Cardiac fibroblast (primary cell): ENCODE measurements at regions not wholly inside any gene's neighbourhood (a gene's known extent, or its start where the extent isn't known, plus 50 kb on each side); places are given as distances from the start of the nearest gene placed in this dataset.

Source experiments
- DNase-seq, 2 donors: peaks; one replicate each; pipeline versions ENCODE4 v3.0.0 to v3.0.0-alpha.2; 2010; ENCODE audit warnings: low read depth in 2 of 2
- H3K4me3 ChIP-seq, 2 donors: replicated peaks in 1 of 2; 1 replicate in 1 of 2; 2 replicates in 1 of 2; pipeline ENCODE4 v1.5.1; 2011; ENCODE audit warnings: low read depth in 2 of 2, low read length in 2 of 2, mild to moderate bottlenecking in 2 of 2, moderate library complexity in 1 of 2
- TF ChIP-seq, protein P1 (sequence below): IDR thresholded peaks from one replicate; pipeline ENCODE4 v1.5.1; 2011; ENCODE audit warnings: low read depth, mild to moderate bottlenecking, low read length, inconsistent platforms

DNA sequence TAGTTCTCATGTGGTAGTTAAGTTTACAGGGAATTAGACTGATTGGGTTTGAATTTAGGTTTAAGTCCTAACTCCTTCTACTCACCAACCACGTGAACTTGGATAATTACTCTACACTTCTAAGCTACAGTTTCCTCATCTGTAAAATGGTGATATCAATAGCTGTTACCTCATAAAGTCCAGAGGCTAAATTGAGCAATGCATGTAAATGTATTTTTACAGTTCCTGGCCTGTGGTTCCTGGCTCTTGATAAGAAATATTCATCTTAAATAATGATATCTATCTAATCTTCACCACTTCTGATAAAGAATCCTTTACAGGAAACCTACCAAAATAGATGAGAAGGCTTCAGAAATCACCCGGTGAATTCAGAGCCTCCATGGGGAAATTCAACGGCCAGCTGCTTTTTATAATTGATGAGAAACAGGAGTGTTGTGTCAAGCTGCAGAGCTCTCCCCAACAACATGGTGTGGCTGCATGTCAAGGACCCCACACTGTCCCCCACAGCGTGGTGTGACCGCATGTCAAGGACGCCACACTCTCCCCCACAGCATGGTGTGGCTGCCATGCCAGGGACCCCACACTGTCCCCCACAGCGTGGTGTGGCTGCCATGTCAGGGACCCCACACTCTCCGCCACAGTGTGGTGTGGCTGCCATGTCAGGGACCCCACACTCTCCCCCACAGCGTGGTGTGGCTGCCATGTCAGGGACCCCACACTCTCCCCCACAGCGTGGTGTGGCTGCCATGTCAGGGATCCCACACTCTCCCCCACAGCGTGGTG is 80.8 kb upstream of the PEX5L start:
- TF ChIP-seq, protein P1, sequence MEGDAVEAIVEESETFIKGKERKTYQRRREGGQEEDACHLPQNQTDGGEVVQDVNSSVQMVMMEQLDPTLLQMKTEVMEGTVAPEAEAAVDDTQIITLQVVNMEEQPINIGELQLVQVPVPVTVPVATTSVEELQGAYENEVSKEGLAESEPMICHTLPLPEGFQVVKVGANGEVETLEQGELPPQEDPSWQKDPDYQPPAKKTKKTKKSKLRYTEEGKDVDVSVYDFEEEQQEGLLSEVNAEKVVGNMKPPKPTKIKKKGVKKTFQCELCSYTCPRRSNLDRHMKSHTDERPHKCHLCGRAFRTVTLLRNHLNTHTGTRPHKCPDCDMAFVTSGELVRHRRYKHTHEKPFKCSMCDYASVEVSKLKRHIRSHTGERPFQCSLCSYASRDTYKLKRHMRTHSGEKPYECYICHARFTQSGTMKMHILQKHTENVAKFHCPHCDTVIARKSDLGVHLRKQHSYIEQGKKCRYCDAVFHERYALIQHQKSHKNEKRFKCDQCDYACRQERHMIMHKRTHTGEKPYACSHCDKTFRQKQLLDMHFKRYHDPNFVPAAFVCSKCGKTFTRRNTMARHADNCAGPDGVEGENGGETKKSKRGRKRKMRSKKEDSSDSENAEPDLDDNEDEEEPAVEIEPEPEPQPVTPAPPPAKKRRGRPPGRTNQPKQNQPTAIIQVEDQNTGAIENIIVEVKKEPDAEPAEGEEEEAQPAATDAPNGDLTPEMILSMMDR, result no peak
- DNase-seq, result no peak

DNA sequence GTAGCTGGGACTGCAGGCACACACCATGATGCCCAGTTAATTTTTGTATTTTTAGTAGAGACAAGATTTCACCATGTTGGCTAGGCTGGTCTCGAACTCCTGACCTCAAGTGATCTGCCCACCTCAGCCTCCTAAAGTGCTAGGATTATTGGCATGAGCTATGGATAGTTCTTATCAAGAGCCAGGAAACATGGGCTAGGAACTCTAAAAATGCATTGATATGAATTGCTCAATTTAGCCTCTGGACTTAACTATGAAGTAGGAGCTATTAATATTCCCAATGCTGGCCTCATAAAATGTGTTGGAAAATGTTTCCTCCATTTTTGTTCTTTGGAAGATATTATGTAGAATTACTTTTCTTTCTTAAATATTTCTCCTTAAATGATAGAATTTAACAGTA is 82.8 kb upstream of the PEX5L start:
- TF ChIP-seq, protein P1, result no peak
- no peak overlapping the region for H3K4me3 ChIP-seq
- DNase-seq, result no peak

More for the DNA sequence above, 80.8 kb upstream of the PEX5L start:
- H3K4me3 ChIP-seq, result no peak overlapping the region

DNA sequence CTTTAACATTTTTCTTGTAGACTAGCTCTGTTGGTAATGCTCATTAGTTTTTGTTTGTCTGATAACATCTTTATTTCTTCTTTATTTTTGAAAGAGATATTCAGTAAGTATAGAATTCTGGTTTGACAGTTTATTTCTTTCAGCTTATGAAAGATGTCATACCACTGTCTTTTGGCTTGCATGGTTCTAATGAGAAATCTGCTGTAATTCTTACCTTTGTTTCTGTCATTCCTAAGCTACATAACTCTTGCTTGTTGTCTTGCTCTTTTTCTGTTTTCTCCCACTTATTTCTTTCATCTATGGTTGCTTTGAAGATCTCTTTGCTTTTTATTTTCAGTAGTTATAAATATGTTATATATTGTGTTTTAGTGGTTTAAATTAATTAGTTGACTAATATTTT is 87.2 kb upstream of the PEX5L start:
- TF ChIP-seq, protein P1, result no peak
- DNase-seq, result no peak
- no peak overlapping the region for H3K4me3 ChIP-seq

DNA sequence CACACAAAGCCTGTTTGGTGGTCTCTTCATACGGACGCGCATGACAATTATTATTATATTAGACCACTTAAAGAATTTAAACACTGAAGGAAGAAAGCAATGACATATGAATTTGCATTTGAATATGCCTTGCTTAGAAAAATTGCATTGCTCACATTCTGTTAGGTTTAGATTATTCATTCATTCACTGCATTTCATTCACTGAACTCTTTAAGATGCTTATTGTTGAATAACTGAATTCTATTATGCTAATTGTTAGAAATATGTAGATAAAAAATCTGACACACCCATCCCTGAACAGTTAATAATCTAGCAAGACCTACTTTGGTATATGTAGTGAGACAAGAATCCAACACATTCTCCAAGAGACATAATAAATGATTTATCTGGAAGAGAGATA is 94.4 kb upstream of the PEX5L start:
- TF ChIP-seq, protein P1, result no peak
- H3K4me3 ChIP-seq, result no peak overlapping the region
- DNase-seq, result no peak

DNA sequence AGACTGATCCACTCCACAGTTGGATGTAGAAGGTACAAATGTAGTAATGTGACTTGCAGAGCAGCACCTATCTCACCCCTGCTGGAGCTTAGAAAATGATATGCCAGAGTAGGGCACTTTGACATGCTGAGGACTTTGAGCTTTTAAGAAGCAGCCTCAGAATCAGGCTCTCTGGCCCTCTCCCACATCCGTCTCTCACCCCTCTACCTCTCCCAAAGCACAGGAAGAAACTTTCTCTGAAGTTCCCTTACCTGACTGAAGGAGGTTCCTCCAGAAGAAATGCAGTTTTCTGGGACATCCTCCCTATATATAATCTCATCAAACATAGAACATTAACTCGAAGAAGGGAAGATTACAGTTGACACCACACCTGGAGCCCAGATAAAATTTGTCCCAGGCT is 98.4 kb upstream of the PEX5L start:
- no peak overlapping the region for H3K4me3 ChIP-seq
- DNase-seq, result no peak
- TF ChIP-seq, protein P1, result no peak

DNA sequence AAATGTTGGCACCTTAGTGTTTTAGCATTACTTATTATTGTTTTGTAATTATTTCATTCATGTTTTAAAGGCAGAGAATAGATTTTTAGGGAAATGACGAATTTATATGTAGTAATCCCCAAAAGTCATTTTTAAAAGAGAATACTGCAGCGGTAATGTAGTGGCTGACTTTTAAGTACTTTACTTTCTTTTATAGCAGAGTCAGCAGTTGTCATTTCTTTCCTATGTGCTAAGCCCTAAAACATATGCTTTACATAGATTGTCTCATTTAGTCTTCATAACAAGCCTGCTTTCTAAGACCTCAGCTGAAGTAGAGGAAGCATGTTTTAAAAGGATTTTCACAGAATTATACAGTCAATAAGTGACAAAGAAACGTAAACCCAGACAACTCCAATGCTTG is 102.1 kb upstream of the PEX5L start:
- H3K4me3 ChIP-seq, result no peak overlapping the region
- DNase-seq, result no peak
- TF ChIP-seq, protein P1, result no peak

DNA sequence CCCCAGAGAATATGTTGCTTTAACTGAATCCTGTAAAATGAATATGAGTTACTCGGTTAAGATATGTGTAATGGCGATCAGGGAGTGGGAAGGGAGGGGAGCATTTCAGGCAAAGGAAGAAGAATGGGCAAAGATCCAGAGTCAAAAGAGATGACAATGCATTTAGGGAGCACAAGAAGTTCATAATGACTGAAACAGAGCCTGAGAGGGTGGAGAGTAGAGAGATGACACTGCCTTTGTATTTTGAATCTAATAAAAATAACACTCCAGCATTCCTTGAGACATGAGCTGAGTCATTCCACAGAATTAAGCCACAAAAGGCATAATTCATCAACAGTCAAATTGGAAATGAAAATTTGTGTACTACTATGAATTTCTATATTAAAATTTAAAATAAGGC is 105.3 kb upstream of the PEX5L start:
- peak in 1 of 2 donors; percentile 1 for DNase-seq

More for the DNA sequence above, 105.3 kb upstream of the PEX5L start:
- TF ChIP-seq, protein P1, result no peak
- H3K4me3 ChIP-seq, result no peak overlapping the region
